GM19240 (cell line): ENCODE measurements at regions not wholly inside any gene's neighbourhood (a gene's known extent, or its start where the extent isn't known, plus 50 kb on each side); places are given as distances from the start of the nearest gene placed in this dataset.

Source experiments
- DNase-seq: peaks from one replicate; pipeline ENCODE4 v3.0.0; 2011; ENCODE audit warnings: low spot score; ENCODE audit not compliant: insufficient read length

DNA sequence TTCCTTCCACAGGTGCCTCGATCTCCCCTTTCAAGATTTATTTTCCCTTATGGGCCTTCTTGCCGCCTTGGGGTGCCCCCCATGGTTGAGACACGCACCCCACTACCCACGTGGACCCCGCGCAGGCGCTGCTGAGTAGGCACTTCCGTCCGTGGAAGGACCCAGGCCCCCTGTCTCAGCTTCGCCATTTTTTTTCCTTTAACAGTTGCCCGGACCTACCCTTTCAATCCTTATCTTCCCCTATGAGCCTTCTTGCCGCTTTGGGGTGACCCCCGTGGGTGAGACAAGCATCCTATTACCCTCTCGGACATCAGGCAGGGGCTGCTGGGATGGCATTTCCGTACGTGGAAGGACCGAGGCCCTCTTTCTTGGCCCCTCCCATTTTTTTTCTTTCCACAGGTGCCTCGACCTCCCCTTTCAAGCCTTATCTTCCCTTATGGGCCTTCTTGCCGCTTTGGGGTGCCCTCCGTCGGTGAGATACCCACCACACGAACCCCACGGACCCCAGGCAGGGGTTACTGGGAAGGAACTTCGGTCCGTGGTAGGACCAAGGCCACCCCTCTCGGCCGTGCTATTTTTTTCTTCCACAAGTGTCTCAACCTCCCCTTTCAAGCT, 268.2 kb downstream of the ALG10 start:
- no peak for DNase-seq

DNA sequence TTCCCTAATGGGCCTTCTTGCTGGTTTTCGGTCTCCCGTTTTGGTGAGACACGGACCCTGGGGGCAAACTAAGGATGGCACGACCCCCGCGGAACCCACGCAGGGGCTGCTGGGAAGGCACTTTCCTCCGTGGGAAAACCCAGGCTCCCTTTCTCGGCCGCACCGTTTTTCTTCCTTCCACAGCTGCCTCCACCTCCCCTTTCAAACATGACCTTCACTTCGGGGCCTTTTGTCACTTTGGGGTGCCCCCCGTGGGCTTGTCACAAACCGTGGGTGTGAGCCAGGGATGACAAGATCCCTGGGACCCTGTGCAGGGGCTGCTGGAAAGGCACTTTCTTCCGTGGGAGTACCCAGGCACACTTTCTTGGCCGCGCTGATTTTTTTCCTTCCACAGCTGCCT, 268.7 kb downstream of the ALG10 start:
- no peak for DNase-seq

DNA sequence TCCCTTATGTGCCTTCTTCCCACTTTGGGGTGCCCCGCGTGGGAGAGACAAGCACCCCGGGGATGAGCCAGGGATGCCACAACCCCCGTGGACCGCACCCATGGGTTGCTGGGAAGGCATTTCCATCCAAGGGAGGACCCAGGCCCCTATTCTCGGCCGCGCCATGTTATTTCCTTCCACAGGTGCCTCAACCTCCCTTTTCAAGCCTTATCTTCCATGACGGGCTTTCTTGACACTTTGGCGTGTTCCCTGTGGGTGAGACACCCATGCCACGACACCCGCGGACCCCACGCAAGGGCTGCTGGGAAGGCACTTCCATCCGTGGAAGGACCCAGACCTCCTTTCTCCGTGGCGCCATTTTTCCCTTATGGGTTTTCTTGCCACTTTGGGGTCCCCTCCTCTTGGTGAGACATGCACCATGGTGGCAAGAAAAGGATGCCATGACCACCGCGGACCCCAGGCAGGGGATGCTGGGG, 269.2 kb downstream of the ALG10 start:
- DNase-seq = no peak

DNA sequence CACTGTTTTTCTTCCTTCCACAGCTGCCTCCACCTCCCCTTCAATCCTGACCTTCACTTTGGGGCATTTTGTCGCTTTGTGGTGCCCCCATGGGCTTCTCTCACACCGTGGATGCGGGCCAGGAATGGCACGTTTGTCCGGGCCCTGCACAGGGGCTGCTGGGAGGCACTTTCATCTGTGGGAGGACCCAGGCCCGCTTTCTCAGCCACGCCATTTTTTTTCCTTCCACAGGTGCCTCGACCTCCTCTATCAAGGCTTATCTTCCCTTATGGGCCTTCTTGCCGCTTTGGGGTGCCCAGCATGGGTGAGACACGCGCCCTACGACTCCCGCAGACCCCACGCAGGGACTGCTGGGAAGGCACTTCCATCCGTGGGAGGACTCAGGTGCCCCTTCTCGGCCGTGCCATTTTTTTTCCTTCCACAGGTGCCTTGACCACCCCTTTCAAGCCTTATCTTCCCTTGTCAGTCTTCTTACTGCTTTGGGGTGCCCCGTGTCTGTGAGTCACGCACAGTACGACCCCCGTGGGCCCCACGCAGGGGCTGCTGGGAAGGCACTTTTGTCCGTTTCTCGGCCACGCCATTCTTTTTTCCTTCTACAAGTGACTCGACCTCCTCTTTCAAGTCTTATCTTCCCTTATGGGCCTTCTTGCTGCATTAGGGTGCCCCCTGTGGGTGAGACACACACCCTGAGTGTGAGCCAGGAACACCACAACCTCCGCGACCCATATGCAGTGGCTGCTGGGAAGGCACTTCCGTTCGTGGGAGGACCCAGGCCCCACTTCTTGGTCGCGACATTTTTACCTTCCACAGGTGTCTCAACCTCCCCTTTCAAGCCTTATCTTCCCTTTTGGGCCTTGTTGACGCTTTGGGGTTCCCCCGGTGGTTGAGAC, 270.7 kb downstream of the ALG10 start:
- DNase-seq = no peak

DNA sequence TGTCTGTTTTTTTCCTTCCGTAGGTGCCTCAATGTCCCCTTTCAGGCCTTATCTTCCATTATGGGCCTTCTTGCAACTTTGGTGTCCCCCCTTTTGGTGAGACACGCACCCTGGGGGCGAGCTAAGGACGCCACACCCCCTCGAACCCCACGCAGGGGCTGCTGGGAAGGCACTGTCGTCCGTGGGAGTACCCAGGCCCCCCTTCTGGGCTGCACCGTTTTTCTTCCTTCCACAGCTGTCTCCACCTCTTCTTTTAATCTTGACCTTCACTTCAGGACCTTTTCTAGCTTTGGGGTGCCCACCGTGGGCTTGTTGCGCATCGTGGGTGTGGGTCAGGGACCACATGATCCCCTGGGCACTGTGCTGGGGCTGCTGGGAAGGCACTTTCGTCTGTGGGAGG, 271.8 kb downstream of the ALG10 start:
- DNase-seq = no peak

DNA sequence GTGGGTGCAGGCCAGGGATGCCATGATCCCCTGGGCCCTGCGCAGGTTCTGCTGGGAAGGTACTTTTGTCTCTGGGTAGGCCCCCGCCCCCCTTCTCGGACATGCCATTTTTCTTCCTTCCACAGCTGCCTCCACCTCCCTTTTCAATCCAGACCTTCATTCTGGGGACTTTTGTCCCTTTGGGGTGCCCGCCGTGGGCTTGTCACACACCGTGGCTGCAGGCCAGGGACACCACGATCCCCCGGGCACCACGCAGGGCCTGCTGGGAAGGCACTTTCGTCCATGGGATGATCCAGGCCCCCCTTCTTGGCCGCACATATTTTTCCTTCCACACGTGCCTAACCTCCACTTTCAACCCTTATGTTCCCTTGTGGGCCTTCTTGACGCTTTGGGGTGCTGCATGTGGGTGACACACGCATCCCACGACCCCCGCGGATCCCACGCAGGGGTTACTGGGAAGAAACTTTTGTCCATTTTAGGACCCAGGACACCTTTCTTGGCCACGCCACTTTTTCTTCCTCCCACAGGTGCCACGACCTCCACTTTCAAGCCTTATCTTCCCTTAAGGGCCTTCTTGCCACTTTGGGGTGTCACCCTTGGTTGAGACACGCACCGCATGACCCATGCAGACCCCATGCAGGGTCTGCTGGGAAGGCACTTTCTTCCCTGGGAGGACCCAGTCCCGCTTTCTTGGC, 272.5 kb downstream of the ALG10 start:
- DNase-seq = no peak

DNA sequence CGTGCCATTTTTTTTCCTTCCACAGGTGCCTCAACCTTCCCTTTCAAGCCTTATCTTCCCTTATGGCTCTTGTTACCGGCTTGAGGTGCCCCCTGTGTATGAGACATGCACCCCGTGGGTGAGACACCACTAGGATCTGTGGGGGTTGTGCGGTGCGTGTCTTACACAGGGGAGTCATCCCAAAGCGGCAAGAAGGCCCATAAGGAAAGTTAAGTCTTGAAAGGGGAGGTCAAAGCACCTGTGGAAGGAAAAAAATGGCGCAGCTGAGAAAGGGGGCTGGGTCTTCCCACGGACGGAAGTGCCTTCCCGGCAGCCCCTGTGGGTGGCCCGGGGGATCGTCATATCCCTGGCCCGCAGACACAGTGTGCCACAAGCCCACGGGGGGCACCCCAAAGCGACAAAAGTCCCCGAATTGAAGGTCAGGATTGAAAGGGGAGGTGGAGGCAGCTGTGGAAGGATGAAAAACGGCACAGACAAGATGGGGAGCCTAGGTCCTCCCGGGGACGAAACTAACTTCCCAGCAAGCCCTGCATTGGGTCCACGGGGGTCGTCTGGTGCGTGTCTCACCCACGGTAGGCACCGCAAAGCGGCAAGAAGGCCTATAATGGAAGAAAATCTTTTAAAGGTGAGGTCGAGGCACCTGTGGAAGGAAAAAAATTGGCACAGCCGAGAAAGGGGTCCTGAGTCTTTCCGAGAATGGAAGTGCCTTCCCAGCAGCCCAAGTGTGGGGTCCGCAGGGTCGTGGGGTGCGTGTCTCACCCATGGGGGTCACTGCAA, 273.3 kb downstream of the ALG10 start:
- DNase-seq = no peak

DNA sequence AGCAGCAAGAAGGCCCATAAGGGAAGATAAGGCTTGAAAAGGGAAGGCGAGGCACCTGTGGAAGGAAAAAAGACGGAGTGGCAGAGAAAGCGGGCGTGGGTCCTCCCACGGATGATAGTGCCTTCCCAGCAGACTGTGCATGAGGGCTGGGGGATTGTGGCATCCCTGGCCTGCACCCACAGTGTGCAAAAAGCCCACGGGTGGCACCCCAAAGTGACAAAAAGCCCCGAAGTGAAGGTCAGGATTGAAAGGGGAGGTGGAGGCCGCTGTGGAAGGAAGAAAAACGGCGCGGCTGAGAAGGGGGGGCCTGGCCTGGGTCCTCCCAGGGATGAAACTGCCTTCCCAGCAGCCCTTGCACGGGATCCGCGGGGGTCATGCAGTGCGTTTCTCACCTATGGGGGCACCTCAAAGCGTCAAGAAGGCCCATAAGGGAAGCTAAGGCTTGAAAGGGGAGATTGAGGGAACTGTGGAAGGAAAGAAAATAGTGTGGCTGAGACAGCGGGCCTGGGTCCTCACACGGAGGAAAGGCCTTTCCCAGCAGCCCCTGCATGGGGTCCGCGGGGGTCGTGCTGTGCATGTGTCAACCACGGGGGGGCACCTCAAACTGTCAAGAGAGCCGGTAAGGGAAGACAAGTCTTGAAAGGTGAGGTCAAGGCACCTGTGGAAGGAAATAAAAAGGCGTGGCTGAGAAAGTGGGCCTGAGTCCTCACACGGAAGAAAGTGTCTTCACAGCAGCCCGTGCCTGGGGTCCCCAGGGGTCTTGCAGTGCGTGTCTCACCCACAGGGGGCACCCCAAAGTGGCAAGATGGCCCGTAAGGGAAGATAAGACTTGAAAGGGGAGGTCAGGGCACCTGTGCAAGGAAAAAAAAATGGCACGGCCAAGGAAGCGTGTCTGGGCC, 274.1 kb downstream of the ALG10 start:
- DNase-seq = no peak

DNA sequence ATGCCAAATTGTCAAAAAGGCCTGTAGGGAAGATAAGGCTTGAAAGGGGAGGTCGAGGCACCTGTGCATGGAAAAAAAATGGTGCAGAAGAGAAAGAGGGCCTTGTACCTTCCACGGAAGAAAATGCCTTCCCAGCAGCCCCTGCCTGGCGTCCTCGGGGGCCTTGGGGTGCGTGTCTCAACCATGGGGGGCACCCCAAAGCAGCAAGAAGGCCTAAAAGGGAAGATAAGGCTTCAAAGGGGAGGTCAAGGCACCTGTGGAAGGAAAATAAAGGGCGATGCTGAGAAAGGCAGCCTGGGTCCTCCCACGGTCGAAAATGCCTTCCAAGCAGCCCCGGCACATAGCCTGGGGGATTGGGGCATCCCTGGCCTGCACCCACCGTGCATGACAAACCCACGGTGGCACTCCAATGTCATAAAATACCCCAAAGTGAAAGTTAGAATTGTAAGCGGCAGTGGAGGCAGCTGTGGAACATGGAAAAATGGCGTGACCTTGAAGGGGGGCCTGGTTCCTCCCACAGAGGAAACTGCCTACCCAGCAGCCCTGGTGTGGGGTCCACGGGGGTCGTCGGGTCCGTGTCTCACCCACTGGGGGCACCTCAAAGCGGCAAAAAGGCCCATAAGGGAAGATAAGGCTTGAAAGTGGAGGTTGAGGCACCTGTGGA, 275.0 kb downstream of the ALG10 start:
- no peak for DNase-seq

DNA sequence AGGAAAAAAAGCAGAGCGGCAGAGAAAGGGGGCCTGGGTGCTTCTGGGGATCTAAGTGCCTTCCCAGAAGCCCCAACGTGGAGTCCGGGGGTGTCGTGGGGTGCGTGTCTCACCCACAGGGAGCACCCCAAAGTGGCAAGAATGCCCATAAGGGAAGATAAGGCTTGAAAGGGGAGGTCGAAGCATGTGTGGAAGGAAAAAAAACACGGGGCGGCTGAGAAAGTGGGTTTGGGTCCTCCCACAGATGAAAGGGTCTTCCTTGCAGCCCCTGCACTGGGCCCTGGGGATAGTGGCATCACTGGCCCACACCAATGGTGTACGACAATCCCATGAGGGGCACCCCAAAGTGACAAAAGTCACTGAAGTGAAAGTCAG, 275.5 kb downstream of the ALG10 start:
- DNase-seq = no peak

DNA sequence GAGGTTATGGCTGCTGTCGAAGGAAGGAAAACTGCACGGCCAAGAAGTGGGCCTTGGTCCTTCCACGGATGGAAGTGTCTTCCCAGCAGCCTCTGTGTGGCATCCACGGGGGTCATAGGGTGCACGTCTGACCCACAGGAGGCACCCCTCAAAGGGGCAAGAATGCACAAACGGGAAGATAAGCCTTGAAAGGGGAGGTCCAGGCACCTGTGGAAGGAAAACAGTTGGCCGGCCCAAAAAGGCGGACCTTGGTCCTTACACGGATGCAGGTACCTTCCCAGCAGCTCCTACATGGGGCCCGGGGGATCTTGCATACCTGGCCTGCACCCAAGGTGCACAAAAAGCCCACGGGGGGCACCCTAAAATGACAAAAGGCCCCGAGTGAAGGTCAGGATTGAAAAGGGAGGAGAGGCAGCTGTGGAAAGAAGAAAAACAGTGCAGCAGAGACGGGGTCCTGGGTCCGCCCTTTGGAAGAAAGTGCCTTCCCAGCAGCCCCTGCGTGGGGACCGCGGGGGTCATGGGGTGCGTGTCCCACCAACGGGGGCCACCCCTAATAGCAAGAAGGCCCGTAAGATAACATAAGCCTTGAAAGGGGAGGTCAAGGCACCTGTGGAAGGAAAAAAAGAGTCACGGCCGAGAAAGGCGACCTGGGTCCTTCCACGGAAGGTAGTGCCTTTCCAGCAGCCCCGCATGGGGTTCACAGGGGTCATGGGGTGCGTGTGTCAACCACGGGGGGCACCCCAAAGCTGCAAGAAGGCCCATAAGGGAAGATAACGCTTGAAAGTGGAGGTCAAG, 276.1 kb downstream of the ALG10 start:
- no peak for DNase-seq

DNA sequence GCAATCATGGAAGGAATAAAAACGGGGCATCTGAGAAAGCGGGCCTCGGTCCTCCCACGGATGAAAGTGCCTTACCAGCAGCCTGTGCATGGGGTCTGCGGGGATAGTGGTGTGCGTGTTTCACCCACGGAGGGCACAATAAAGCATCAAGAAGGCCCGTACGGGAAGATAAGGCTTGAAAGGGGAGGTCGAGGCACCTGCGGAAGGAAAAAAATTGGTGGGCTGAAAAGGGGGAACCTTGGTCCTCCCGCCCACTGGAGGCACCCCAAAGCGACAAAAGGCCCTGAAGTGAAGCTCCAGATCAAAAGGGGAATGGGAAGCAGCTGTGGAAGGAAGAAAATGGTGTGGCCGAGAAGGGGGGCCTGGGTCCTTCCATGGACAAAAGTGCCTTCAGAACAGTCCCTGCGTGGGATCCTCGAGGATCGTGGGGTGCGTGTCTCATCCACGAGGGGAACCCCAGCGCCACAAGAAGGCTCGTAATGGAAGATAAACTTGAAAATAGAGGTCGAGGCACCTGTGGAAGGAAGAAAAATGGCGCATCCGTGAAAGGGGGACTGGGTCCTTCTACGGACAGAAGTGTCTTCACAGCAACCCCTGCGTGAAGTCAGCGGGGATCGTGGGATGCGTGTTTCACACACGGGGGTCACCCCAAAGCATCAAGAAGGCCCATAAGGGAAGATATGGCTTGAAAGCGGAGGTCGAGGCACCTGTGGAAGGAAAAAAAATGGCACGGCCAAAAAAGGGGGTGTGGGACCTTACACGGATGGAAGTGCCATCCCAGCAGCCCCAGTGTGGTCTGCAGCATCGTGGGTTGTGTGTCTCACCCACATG, 276.9 kb downstream of the ALG10 start:
- no peak for DNase-seq

DNA sequence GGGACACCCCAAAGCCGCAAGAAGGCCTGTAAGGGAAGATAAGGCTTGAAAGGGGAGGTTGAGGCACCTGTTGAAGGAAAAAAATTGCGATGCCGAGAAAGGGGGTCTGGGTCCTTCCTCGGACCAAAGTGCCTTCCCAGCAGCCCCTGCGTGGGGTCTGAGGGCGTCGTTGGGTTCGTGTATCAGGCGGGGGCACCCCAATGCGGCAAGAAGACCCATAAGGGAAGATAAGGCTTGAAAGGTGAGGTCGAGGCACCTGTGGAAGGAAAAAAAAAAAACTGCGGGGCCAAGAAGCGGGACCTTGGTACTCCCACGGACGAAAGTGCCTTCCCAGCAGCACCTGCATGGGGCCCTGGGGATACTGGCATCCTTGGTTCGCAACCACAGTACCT, 277.5 kb downstream of the ALG10 start:
- no peak for DNase-seq

DNA sequence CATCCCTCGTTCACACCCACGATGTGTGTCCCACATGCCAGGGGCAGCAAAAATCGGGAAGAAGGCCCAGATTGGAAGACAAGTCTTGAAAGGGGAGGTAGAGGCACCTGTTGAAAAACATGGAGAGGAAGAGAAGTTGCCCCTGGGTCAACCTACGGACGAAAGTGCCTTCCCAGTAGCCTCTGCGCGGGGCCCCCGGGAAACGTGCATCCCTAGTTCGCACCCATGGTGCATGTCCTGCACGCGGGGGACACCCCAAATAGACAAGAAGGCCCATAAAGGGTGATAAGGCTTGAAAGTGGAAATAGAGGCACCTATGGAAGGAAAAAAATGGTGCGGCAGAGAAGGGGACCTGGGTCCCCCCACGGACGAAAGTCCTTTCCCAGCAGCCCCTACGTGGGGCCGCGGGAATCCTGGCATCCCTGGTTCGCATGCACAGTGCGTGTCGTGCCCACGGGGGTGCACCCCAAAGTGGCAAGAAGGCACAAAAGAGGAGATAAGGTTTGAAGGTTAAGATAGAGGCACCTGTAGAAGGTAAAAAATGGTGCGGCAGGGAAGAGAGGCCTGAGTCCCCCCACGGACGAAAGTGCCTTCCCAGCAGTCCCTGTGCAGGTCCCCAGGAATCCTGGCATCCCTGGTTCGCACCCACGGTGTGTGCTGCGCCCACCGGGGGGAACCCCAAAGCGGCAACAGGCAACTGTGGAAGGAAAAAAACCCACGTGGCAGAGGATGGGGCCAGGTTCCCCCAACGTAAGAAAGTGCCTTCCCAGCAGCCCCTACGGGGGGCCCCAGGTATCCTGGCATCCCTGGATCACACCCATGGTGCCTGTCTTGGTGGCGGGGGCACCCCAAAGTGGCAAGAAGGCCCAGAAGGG, 278.3 kb downstream of the ALG10 start:
- DNase-seq = no peak

DNA sequence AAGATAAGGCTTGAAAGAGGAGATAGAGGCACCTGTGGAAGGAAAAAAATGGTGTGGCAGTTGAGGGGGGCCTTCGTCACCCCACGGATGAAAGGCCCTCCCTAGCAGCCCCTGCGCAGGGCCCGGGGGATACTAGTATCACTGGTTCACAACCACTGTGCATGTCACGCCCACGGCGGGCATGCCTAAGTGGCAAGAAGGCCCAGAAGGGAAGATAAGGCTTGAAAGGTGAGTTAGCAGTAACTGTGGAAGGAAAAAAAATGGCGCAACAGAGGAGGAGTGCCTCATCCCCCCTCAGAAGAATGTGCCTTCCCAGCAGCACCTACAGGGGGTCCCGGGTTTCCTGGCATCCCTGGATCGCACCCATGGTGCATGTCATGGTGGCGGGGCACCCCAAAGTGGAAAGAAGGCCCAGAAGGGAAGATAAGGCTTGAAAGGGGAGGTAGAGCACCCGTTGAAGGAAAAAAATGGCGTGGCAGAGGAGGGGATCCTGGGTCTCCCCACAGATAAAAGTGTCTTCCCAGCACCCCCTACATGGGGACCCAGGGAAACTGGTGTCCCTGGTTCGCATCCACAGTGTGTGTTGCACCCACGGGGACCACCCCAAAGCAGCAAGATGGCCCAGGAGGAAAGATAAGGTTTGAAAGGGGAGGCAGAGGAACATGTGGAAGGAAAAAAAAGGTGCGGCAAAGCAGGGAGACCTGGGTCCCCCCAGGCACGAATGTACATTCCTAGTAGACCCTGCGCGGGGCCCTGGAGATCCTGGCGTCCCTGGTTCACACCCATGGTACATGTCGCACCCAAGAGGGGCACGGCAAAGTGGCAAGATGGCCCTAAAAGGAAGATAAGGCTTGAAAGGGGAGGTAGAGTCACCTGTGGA, 279.2 kb downstream of the ALG10 start:
- DNase-seq = no peak

DNA sequence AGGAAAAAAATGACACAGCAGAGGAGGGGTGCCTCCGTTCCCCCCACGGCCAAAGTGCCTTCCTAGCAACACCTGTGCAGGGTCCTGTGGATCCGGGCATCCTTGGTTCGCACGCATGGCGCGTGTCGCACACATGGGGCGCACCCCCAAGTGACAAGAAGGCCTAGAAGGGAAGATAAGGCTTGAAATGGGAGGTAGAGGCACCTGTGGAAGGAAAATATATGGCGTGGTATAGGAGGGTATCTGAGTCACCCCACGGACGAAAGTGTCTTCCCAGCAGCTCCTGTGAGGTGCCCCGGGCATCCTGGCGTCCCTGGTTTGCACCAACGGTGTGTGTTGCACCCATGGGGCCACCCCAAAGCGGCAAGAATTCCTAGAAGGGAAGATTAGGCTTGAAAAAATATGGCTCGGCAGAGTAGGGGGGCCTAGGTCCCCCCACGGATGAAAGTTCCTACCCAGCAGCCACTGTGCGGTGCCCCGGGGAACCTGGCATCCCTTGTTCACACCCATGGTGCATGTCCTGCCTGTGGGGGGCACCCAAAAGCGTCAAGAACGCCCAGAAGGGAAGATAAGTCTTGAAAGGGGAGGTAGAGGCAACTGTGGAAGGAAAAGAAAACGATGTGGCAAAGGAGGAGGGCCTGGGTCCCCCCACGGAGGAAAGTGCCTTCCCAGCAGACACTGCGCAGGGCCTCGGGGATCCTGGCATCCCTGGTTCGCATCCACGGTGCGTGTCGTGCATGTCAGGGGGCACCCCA, 280.0 kb downstream of the ALG10 start:
- no peak for DNase-seq
